ENCODE measurements at regions not wholly inside any gene's neighbourhood (a gene's known extent, or its start where the extent isn't known, plus 50 kb on each side); places are given as distances from the start of the nearest gene placed in this dataset.

DNA sequence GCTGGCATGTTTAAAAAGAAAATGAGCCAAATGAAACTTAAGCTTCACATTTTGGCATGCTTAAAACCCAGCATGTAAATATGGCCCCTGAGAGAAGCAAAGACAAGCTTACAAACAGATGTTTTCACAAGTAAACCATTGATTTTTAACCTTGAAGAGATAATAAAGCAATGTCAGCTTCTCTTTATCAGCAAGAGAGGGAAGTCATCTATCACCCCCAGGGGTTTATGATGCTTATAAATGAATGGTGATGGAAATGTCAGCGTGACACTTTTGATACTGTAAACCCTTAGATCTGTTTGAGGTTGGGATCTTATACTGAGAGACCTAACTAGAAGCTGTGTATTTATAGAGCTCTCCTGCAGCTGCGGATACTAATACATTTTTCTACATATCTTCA, 471.3 kb downstream of the PLA2G4A start:
- ChIA-PET CTCF (no interaction called here), POLR2A (no interaction called here)
- Mint-ChIP-seq H3K36me3 (ENCODE audit: low read depth) (no peaks in the 10 kb centered on the region), H3K4me1 (ENCODE audit: low read depth) (no peaks in the 10 kb centered on the region), H3K27ac (no peak overlapping the region), H3K4me3 (no peak overlapping the region), H3K27me3 (no peaks in the 10 kb centered on the region), H3K9me3 (peaks cover 3% of the 10 kb centered on the region)
- Histone ChIP-seq H3K4me1 (ENCODE audit: insufficient read depth, low read length) (no peaks in the 10 kb centered on the region), H3K4me3 (ENCODE audit: low read length) (no peak overlapping the region), H3K36me3 (ENCODE audit: insufficient read depth, low read length) (no peaks in the 10 kb centered on the region), H3K27me3 (ENCODE audit: control insufficient read depth in 1 of 2, insufficient read depth in 2 of 2, low read length in 2 of 2) (no peaks in the 10 kb centered on the region), H3K27ac (ENCODE audit: low read depth in 1 of 2, low read length in 2 of 2) (no peak overlapping the region), H3K9me3 (ENCODE audit: control insufficient read depth in 1 of 2, insufficient read depth in 1 of 2, low read length in 2 of 2) (peaks cover 0 to 7% of the 10 kb centered on the region in 2 experiments)
- DNase-seq (no peak), ATAC-seq (ENCODE audit: poor library complexity) (no peak)
- intact Hi-C loops (cut with DNase I, micrococcal nuclease) = no loop called here
- TF ChIP-seq, protein P1, sequence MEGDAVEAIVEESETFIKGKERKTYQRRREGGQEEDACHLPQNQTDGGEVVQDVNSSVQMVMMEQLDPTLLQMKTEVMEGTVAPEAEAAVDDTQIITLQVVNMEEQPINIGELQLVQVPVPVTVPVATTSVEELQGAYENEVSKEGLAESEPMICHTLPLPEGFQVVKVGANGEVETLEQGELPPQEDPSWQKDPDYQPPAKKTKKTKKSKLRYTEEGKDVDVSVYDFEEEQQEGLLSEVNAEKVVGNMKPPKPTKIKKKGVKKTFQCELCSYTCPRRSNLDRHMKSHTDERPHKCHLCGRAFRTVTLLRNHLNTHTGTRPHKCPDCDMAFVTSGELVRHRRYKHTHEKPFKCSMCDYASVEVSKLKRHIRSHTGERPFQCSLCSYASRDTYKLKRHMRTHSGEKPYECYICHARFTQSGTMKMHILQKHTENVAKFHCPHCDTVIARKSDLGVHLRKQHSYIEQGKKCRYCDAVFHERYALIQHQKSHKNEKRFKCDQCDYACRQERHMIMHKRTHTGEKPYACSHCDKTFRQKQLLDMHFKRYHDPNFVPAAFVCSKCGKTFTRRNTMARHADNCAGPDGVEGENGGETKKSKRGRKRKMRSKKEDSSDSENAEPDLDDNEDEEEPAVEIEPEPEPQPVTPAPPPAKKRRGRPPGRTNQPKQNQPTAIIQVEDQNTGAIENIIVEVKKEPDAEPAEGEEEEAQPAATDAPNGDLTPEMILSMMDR (IDR thresholded peaks at IDR 0.05) = no peak

DNA sequence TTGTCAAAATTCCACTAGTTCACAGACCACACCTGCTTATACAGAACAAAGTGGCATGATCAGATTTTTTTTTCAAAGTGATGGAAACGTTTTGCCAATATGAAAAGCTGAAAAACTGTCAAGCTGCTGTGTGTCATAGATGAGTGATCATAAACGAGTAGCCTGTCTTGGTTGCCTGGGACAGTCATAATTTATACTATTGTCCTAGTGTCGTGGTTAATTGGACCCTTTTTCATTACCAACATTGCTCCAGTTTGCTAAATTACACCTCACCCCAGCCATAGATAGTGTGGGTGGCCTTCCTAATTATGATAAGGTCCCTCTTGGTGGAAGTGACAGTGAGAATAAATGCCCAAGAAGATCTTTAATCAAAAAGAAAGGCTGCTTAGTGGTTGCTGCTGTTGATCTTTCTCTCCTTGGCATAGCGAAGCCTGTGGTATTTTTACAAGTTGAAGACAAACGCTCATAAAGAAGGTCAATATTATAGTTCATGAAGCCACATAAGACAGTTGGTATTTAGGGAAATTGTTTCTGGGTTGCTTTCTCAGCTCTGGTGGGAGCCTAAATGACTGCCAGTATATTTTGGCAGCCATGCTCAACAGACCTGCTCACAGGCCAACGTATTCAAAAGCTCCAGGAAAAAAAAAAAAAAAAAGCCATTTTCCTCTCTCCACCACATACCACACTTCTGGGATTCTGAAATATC, 478.1 kb downstream of the PLA2G4A start:
- POLR2A ChIA-PET = no interaction called here
- H3K4me1 ChIP-seq (ENCODE audit: insufficient read depth, low read length) = no peaks in the 10 kb centered on the region
- DNase-seq = no peak
- CTCF ChIA-PET = no interaction called here
- H3K27ac ChIP-seq (ENCODE audit: low read depth in 1 of 2, low read length in 2 of 2) = no peak overlapping the region
- H3K9me3 ChIP-seq (ENCODE audit: control insufficient read depth in 1 of 2, insufficient read depth in 1 of 2, low read length in 2 of 2) = peaks cover 0 to 3% of the 10 kb centered on the region in 2 experiments
- Mint-ChIP-seq H3K4me3 (no peak overlapping the region), H3K36me3 (ENCODE audit: low read depth) (no peaks in the 10 kb centered on the region), H3K27ac (no peak overlapping the region), H3K4me1 (ENCODE audit: low read depth) (no peaks in the 10 kb centered on the region), H3K9me3 (peaks cover 5% of the 10 kb centered on the region), H3K27me3 (no peaks in the 10 kb centered on the region)
- H3K27me3 ChIP-seq (ENCODE audit: control insufficient read depth in 1 of 2, insufficient read depth in 2 of 2, low read length in 2 of 2) = no peaks in the 10 kb centered on the region
- H3K36me3 ChIP-seq (ENCODE audit: insufficient read depth, low read length) = no peaks in the 10 kb centered on the region
- intact Hi-C loops (cut with DNase I, micrococcal nuclease) = no loop called here
- H3K4me3 ChIP-seq (ENCODE audit: low read length) = no peak overlapping the region
- TF ChIP-seq, protein P1 (IDR thresholded peaks at IDR 0.05) = no peak
- no peak for ATAC-seq (ENCODE audit: poor library complexity)

DNA sequence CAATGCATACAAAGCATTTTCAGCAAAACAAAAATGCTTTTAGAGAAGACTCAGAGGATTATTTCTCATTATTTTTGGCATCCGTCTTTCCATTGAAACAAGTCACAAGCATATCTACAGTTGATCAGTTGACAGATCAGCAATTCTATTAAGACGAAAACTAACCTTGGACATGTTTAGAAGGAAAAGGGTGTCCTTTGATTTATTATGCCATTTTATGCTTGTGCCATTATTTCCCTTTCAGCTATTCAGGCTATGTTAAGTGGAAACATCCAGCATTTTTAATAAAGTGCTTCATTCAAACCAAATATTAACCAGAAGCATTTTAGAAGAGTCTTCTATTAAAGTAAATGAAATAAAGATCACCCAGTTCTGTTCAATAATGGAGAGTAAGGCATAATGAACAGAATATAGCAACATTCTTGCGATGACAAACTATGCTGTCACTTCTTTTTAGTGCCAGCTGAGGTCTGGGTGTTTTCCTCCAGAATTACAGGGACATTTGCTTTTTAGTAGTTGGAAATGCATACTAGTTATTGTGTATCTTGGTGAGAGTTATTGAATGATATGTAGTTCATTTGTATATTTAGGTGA, 481.4 kb downstream of the PLA2G4A start:
- ChIA-PET POLR2A (no interaction called here), CTCF (no interaction called here)
- Mint-ChIP-seq H3K27me3 (no peaks in the 10 kb centered on the region), H3K27ac (no peak overlapping the region), H3K9me3 (peaks cover 2% of the 10 kb centered on the region), H3K36me3 (ENCODE audit: low read depth) (no peaks in the 10 kb centered on the region), H3K4me3 (no peak overlapping the region), H3K4me1 (ENCODE audit: low read depth) (no peaks in the 10 kb centered on the region)
- intact Hi-C loops (cut with DNase I, micrococcal nuclease) = no loop called here
- DNase-seq (no peak), ATAC-seq (ENCODE audit: poor library complexity) (no peak)
- no peaks in the 10 kb centered on the region for H3K4me1 ChIP-seq (ENCODE audit: insufficient read depth, low read length)
- no peak overlapping the region for H3K4me3 ChIP-seq (ENCODE audit: low read length)
- no peaks in the 10 kb centered on the region for H3K36me3 ChIP-seq (ENCODE audit: insufficient read depth, low read length)
- no peak overlapping the region for H3K27ac ChIP-seq (ENCODE audit: low read depth in 1 of 2, low read length in 2 of 2)
- H3K9me3 ChIP-seq (ENCODE audit: control insufficient read depth in 1 of 2, insufficient read depth in 1 of 2, low read length in 2 of 2) = no peaks in the 10 kb centered on the region
- no peaks in the 10 kb centered on the region for H3K27me3 ChIP-seq (ENCODE audit: control insufficient read depth in 1 of 2, insufficient read depth in 2 of 2, low read length in 2 of 2)
- TF ChIP-seq, protein P1 (IDR thresholded peaks at IDR 0.05) = no peak
